ENCODE measurements at regions not wholly inside any gene's neighbourhood (a gene's known extent, or its start where the extent isn't known, plus 50 kb on each side); places are given as distances from the start of the nearest gene placed in this dataset.

- no peak for TF ChIP-seq CTCF (IDR thresholded peaks at IDR 0.05)
- TF ChIP-seq EP300 (IDR thresholded peaks at IDR 0.05) = no peak
Observed at GRCh38 chr14:71731096-71731495, 201.1 kb upstream of the RGS6 start.
